ENCODE measurements at regions not wholly inside any gene's neighbourhood (a gene's known extent, or its start where the extent isn't known, plus 50 kb on each side); places are given as distances from the start of the nearest gene placed in this dataset.

GRCh38 chr2:76326636-76327035 is 615.9 kb upstream of the GCFC2 start:
- DNase-seq (ENCODE audit: low read depth in 3 of 3, low spot score in 1 of 3) = no peak

- no peak for DNase-seq (ENCODE audit: low read depth in 3 of 3, low spot score in 1 of 3)
Observed at GRCh38 chr2:76323381-76323780, 612.7 kb upstream of the GCFC2 start.

GRCh38 chr2:76320716-76321115 is 610.0 kb upstream of the GCFC2 start:
- DNase-seq (ENCODE audit: low read depth in 3 of 3, low spot score in 1 of 3) = no peak

GRCh38 chr2:76318848-76319360 is 608.2 kb upstream of the GCFC2 start:
- no peak for DNase-seq (ENCODE audit: low read depth in 3 of 3, low spot score in 1 of 3)

- DNase-seq (ENCODE audit: low read depth in 3 of 3, low spot score in 1 of 3) = no peak
Observed at GRCh38 chr2:76316691-76317090, 606.0 kb upstream of the GCFC2 start.

GRCh38 chr2:76314271-76315020 is 603.7 kb upstream of the GCFC2 start:
- no peak for DNase-seq (ENCODE audit: low read depth in 3 of 3, low spot score in 1 of 3)

- DNase-seq (ENCODE audit: low read depth in 3 of 3, low spot score in 1 of 3) = no peak
Observed at GRCh38 chr2:76312236-76312635, 601.5 kb upstream of the GCFC2 start.

- DNase-seq (ENCODE audit: low read depth in 3 of 3, low spot score in 1 of 3) = no peak
Observed at GRCh38 chr2:76311728-76312127, 601.0 kb upstream of the GCFC2 start.

GRCh38 chr2:76310894-76311633 is 600.3 kb upstream of the GCFC2 start:
- no peak for DNase-seq (ENCODE audit: low read depth in 3 of 3, low spot score in 1 of 3)

GRCh38 chr2:76307495-76307894 is 596.8 kb upstream of the GCFC2 start:
- no peak for DNase-seq (ENCODE audit: low read depth in 3 of 3, low spot score in 1 of 3)

- no peak for DNase-seq (ENCODE audit: low read depth in 3 of 3, low spot score in 1 of 3)
Observed at GRCh38 chr2:76298041-76298440, 587.3 kb upstream of the GCFC2 start.

- no peak for DNase-seq (ENCODE audit: low read depth in 3 of 3, low spot score in 1 of 3)
Observed at GRCh38 chr2:76296438-76296837, 585.7 kb upstream of the GCFC2 start.

GRCh38 chr2:76295762-76296161 is 585.0 kb upstream of the GCFC2 start:
- no peak for DNase-seq (ENCODE audit: low read depth in 3 of 3, low spot score in 1 of 3)

- DNase-seq (ENCODE audit: low read depth in 3 of 3, low spot score in 1 of 3) = no peak
Observed at GRCh38 chr2:76288598-76288997, 577.9 kb upstream of the GCFC2 start.

- DNase-seq (ENCODE audit: low read depth in 3 of 3, low spot score in 1 of 3) = no peak
Observed at GRCh38 chr2:76288146-76288545, 577.4 kb upstream of the GCFC2 start.

- no peak for DNase-seq (ENCODE audit: low read depth in 3 of 3, low spot score in 1 of 3)
Observed at GRCh38 chr2:76283350-76283749, 572.6 kb upstream of the GCFC2 start.

GRCh38 chr2:76281156-76281841 is 570.6 kb upstream of the GCFC2 start:
- DNase-seq (ENCODE audit: low read depth in 3 of 3, low spot score in 1 of 3) = no peak

GRCh38 chr2:76280686-76281085 is 570.0 kb upstream of the GCFC2 start:
- DNase-seq (ENCODE audit: low read depth in 3 of 3, low spot score in 1 of 3) = no peak

- no peak for DNase-seq (ENCODE audit: low read depth in 3 of 3, low spot score in 1 of 3)
Observed at GRCh38 chr2:76279142-76279541, 568.4 kb upstream of the GCFC2 start.

- no peak for DNase-seq (ENCODE audit: low read depth in 3 of 3, low spot score in 1 of 3)
Observed at GRCh38 chr2:76275788-76276187, 565.1 kb upstream of the GCFC2 start.

GRCh38 chr2:76274676-76275075 is 564.0 kb upstream of the GCFC2 start:
- DNase-seq (ENCODE audit: low read depth in 3 of 3, low spot score in 1 of 3) = no peak

GRCh38 chr2:76274160-76274559 is 563.4 kb upstream of the GCFC2 start:
- DNase-seq (ENCODE audit: low read depth in 3 of 3, low spot score in 1 of 3) = no peak
